GM19025 (cell line): ENCODE measurements at regions not wholly inside any gene's neighbourhood (a gene's known extent, or its start where the extent isn't known, plus 50 kb on each side); places are given as distances from the start of the nearest gene placed in this dataset.
"Not testable (repeated sequence)": the region's sequence is repeated elsewhere in the genome, so short reads cannot be mapped to it uniquely, and the experiment has no call there.

ENCODE experiments used
- ATAC-seq: cut with Tn5 transposase; IDR thresholded peaks from one replicate; pipeline ENCODE4 v1.9.1; 2021; ENCODE audit warnings: mild to moderate bottlenecking, low read depth, moderate library complexity; ENCODE audit not compliant: unreplicated experiment

- ATAC-seq = no peak
Measured at GRCh38 chr5:52597625-52598024, 190.1 kb upstream of the ITGA1 start.

GRCh38 chr5:52598968-52599367 is 188.7 kb upstream of the ITGA1 start:
- ATAC-seq = no peak

GRCh38 chr5:52603778-52604554 is 183.8 kb upstream of the ITGA1 start:
- ATAC-seq = no peak

- ATAC-seq = no peak
Measured at GRCh38 chr5:52605317-52606313, 182.1 kb upstream of the ITGA1 start.

- no peak for ATAC-seq
Measured at GRCh38 chr5:52607227-52607824, 180.4 kb upstream of the ITGA1 start.

GRCh38 chr5:52620315-52620714 is 167.4 kb upstream of the ITGA1 start:
- no peak for ATAC-seq

GRCh38 chr5:52623291-52623690 is 164.4 kb upstream of the ITGA1 start:
- no peak for ATAC-seq

GRCh38 chr5:52624291-52624690 is 163.4 kb upstream of the ITGA1 start:
- ATAC-seq = no peak

- no peak for ATAC-seq
Measured at GRCh38 chr5:52626312-52626711, 161.4 kb upstream of the ITGA1 start.

- ATAC-seq = no peak
Measured at GRCh38 chr5:52627740-52628139, 160.0 kb upstream of the ITGA1 start.

- no peak for ATAC-seq
Measured at GRCh38 chr5:52632281-52632680, 155.4 kb upstream of the ITGA1 start.

- ATAC-seq = not testable (repeated sequence)
Measured at GRCh38 chr5:52634171-52634570, 153.5 kb upstream of the ITGA1 start.

- ATAC-seq = no peak
Measured at GRCh38 chr5:52638732-52639131, 149.0 kb upstream of the ITGA1 start.

GRCh38 chr5:52648726-52649125 is 139.0 kb upstream of the ITGA1 start:
- ATAC-seq = no peak

- no peak for ATAC-seq
Measured at GRCh38 chr5:52655163-52655562, 132.6 kb upstream of the ITGA1 start.

GRCh38 chr5:52656569-52657246 is 131.0 kb upstream of the ITGA1 start:
- no peak for ATAC-seq

- no peak for ATAC-seq
Measured at GRCh38 chr5:52657247-52657645, 130.5 kb upstream of the ITGA1 start.

GRCh38 chr5:52658246-52658645 is 129.5 kb upstream of the ITGA1 start:
- ATAC-seq = no peak

- ATAC-seq = no peak
Measured at GRCh38 chr5:52660621-52661020, 127.1 kb upstream of the ITGA1 start.

GRCh38 chr5:52661903-52662595 is 125.7 kb upstream of the ITGA1 start:
- ATAC-seq = no peak
